ENCODE measurements at regions not wholly inside any gene's neighbourhood (a gene's known extent, or its start where the extent isn't known, plus 50 kb on each side); places are given as distances from the start of the nearest gene placed in this dataset.
"Not testable (repeated sequence)": the region's sequence is repeated elsewhere in the genome, so short reads cannot be mapped to it uniquely, and the experiment has no call there.

GRCh38 chr2:204145791-204146190, 209.2 kb downstream of the ICOS start:
- TF ChIP-seq SRF (IDR thresholded peaks at IDR 0.05; ENCODE audit: low read depth), result no peak
- no peak for TF ChIP-seq ZBTB33 (IDR thresholded peaks at IDR 0.05; ENCODE audit: extremely low read depth, insufficient replicate concordance, low read length)
- no peak for TF ChIP-seq POLR2A (IDR thresholded peaks at IDR 0.05; ENCODE audit: borderline replicate concordance, extremely low read depth, insufficient read depth, insufficient read length)
- TF ChIP-seq SP1 (IDR thresholded peaks at IDR 0.05; ENCODE audit: low read depth), result no peak
- TF ChIP-seq SIN3A (IDR thresholded peaks at IDR 0.05; ENCODE audit: low read depth), result no peak
- TF ChIP-seq TCF7L2 (IDR thresholded peaks at IDR 0.05; ENCODE audit: borderline replicate concordance, extremely low read depth, insufficient read depth, insufficient read length), result no peak
- no peak for TF ChIP-seq EZH2 (IDR thresholded peaks at IDR 0.05)
- TF ChIP-seq ELF1 (IDR thresholded peaks at IDR 0.05; ENCODE audit: borderline replicate concordance, low read depth), result no peak
- ATAC-seq, result no peak
- H3K27me3 ChIP-seq (ENCODE audit: insufficient read depth, low read length), result peaks cover 4% of the 10 kb centered on the region; the same call in 1 of the 2 replicates
- no peak overlapping the region for H3K27ac ChIP-seq (ENCODE audit: low read depth, low read length)
- ChIA-PET CTCF (interaction anchor here (0.7 to 1.3 kb wide), 8 partner anchors 9 to 121 kb away, joined by 3 to 19 read pairs (median 5); no protein-coding TSS in a partner anchor), RAD21 (ENCODE audit: low non-redundant PET in 1 of 2, low total read pairs in 2 of 2, uncharacterized antibody in 2 of 2, unreplicated experiment in 2 of 2) (interaction anchor here in 1 of 2 experiments (0.8 kb wide), 1 partner anchor 77 kb away, joined by 3 read pairs; no protein-coding TSS in a partner anchor), POLR2A (no interaction called here)
- H3K9me2 ChIP-seq (ENCODE audit: insufficient read depth), result no peaks in the 10 kb centered on the region
- H3K9me3 ChIP-seq (ENCODE audit: control insufficient read depth in 1 of 2, insufficient read depth in 1 of 2, low read depth in 1 of 2, low read length in 2 of 2), result no peaks in the 10 kb centered on the region
- DNase-seq (ENCODE audit: low read depth, low spot score), result no peak
- no peaks in the 10 kb centered on the region for H3K79me2 ChIP-seq (ENCODE audit: insufficient read depth, low read length)
- BruUV-seq (replicated peaks), result no TSS peak
- intact Hi-C loops (cut with micrococcal nuclease), result loop anchor here (1.0 to 10.0 kb wide), 4 partner anchors 33 to 1782 kb away; partner anchors contain the start of gene NRP2
- H3K9ac ChIP-seq (ENCODE audit: low read length), result no peak overlapping the region
- no peaks in the 10 kb centered on the region for H3K36me3 ChIP-seq (ENCODE audit: control insufficient read depth in 1 of 2, insufficient read depth in 2 of 2, low read length in 2 of 2)
- H4K20me1 ChIP-seq (ENCODE audit: insufficient read depth), result no peaks in the 10 kb centered on the region
- H3K4me3 ChIP-seq (replicated peaks in 1 of 2; ENCODE audit: low read depth in 1 of 2, low read length in 2 of 2), result no peak overlapping the region
- H2AFZ ChIP-seq (ENCODE audit: low read depth, low read length, poor library complexity, severe bottlenecking), result no peak overlapping the region
- no peak overlapping the region for H3K4me2 ChIP-seq (ENCODE audit: low read length)
- no peaks in the 10 kb centered on the region for H3K4me1 ChIP-seq (ENCODE audit: control insufficient read depth in 1 of 2, insufficient read depth in 2 of 2, low read length in 2 of 2)

GRCh38 chr2:204147040-204147439, 210.5 kb downstream of the ICOS start:
- H3K79me2 ChIP-seq (ENCODE audit: insufficient read depth, low read length); H3K4me1 ChIP-seq (ENCODE audit: control insufficient read depth in 1 of 2, insufficient read depth in 2 of 2, low read length in 2 of 2); ATAC-seq; BruUV-seq (replicated peaks); POLR2A ChIA-PET; H4K20me1 ChIP-seq (ENCODE audit: insufficient read depth); RAD21 ChIA-PET (ENCODE audit: low non-redundant PET in 1 of 2, low total read pairs in 2 of 2, uncharacterized antibody in 2 of 2, unreplicated experiment in 2 of 2); H3K9me2 ChIP-seq (ENCODE audit: insufficient read depth); H3K27ac ChIP-seq (ENCODE audit: low read depth, low read length); DNase-seq (ENCODE audit: low read depth, low spot score); H3K36me3 ChIP-seq (ENCODE audit: control insufficient read depth in 1 of 2, insufficient read depth in 2 of 2, low read length in 2 of 2); CTCF ChIA-PET; H3K9ac ChIP-seq (ENCODE audit: low read length); H3K9me3 ChIP-seq (ENCODE audit: control insufficient read depth in 1 of 2, insufficient read depth in 1 of 2, low read depth in 1 of 2, low read length in 2 of 2); H3K4me3 ChIP-seq (replicated peaks in 1 of 2; ENCODE audit: low read depth in 1 of 2, low read length in 2 of 2); H2AFZ ChIP-seq (ENCODE audit: low read depth, low read length, poor library complexity, severe bottlenecking); H3K27me3 ChIP-seq (ENCODE audit: insufficient read depth, low read length); H3K4me2 ChIP-seq (ENCODE audit: low read length): not testable (repeated sequence)
- intact Hi-C loops (cut with micrococcal nuclease), result loop anchor here (5.0 to 10.0 kb wide), 3 partner anchors 1435 to 1780 kb away; partner anchors contain the start of gene NRP2
